ENCODE measurements at regions not wholly inside any gene's neighbourhood (a gene's known extent, or its start where the extent isn't known, plus 50 kb on each side); places are given as distances from the start of the nearest gene placed in this dataset.

DNA sequence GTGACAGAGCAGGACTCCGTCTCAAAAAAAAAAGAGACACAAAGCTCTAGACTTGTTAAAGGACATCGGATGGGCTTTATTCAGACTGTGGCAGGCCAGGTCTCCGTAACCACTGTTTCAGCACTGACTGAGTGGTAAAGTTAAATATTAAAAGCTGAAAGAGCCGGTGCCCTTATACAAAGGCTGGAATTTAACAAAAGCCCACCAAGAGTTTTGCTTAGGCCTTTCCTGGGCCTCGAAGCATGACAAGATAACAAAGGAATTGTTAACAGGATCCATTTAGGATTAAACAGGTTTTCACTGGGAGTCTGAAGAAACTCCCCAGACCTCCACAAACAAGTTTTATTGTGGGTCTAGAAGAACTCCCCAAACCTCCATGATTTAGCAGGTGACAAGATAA is 727.8 kb downstream of the TYW1 start:
- Mint-ChIP-seq H3K27me3 (peaks cover 22% of the 10 kb centered on the region), H3K9me3 (peaks cover 14% of the 10 kb centered on the region), H3K27ac (no peak overlapping the region), H3K4me3 (no peak overlapping the region), H3K36me3 (no peaks in the 10 kb centered on the region), H3K4me1 (ENCODE audit: unreplicated experiment) (no peaks in the 10 kb centered on the region)
- no peak for DNase-seq (ENCODE audit: extremely low spot score, unreplicated experiment)
- TF ChIP-seq, protein P1, sequence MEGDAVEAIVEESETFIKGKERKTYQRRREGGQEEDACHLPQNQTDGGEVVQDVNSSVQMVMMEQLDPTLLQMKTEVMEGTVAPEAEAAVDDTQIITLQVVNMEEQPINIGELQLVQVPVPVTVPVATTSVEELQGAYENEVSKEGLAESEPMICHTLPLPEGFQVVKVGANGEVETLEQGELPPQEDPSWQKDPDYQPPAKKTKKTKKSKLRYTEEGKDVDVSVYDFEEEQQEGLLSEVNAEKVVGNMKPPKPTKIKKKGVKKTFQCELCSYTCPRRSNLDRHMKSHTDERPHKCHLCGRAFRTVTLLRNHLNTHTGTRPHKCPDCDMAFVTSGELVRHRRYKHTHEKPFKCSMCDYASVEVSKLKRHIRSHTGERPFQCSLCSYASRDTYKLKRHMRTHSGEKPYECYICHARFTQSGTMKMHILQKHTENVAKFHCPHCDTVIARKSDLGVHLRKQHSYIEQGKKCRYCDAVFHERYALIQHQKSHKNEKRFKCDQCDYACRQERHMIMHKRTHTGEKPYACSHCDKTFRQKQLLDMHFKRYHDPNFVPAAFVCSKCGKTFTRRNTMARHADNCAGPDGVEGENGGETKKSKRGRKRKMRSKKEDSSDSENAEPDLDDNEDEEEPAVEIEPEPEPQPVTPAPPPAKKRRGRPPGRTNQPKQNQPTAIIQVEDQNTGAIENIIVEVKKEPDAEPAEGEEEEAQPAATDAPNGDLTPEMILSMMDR (conservative IDR thresholded peaks at IDR 0.05): no peak

DNA sequence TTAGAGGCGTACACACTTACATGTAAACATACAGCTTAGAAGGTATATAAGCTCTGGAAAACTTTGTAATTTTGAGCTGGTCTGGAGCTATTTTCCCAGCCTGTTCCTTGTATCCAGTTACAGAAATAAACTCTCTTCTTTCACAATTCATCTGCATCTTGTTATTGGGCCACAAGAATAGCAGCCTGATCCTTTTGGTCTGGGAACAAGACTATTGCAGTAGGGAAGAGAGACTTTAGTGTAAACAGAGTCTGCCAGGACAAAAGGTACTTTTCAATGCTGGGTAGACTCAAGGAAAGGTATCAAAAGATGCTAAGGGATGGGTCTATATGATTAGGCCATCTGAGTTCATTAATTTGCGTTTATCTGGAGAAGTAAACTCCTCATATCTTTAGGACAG is 728.3 kb downstream of the TYW1 start:
- no peaks in the 10 kb centered on the region for H3K36me3 Mint-ChIP-seq
- no peak for DNase-seq (ENCODE audit: extremely low spot score, unreplicated experiment)
- peaks cover 14% of the 10 kb centered on the region for H3K9me3 Mint-ChIP-seq
- H3K27ac Mint-ChIP-seq: no peak overlapping the region
- TF ChIP-seq, protein P1 (conservative IDR thresholded peaks at IDR 0.05): no peak
- H3K4me1 Mint-ChIP-seq (ENCODE audit: unreplicated experiment): no peaks in the 10 kb centered on the region
- H3K4me3 Mint-ChIP-seq: no peak overlapping the region
- H3K27me3 Mint-ChIP-seq: peaks cover 26% of the 10 kb centered on the region

DNA sequence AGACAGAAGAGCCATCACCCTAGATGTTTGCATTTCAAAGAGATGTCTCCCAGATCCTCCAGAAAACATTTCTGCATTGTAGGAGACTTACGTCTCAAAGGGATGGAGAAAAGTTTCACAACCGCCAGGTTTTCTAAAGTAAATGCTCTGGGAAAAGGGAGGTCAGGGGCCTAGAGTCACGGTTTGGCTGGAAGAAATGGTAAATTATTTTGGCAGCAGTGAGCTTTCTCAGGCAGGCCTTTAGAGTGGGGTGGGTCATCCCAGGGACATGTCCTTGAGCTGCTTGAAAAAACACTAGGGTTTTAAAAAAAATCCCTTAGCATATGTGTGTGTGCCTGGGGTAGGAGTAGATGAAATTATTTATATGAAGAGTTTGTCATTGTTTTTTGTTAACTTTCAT is 728.8 kb downstream of the TYW1 start:
- no peak for DNase-seq (ENCODE audit: extremely low spot score, unreplicated experiment)
- Mint-ChIP-seq H3K4me3 (no peak overlapping the region), H3K9me3 (peaks cover 14% of the 10 kb centered on the region), H3K36me3 (no peaks in the 10 kb centered on the region), H3K27me3 (peaks cover 27% of the 10 kb centered on the region), H3K4me1 (ENCODE audit: unreplicated experiment) (no peaks in the 10 kb centered on the region), H3K27ac (no peak overlapping the region)
- TF ChIP-seq, protein P1 (conservative IDR thresholded peaks at IDR 0.05): no peak

DNA sequence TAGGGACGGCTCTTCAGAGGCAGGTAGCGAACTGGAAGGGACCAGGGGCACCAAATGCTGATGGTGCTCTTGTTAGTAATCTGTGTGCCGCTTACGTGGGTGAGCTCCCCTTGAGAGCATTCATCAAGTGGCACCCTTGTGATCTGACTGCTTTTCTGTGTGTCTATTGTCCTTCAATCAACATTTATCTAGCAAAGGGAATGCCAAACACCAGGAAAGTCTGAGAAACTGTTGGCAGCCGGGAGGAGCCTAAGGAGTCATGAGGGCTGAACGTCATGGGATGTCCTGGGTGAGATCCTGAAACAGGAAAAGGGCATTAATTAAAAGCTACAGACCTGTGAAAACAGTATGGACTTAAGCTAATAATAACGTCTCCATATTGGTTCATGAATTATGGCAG is 733.1 kb downstream of the TYW1 start:
- no peak for DNase-seq (ENCODE audit: extremely low spot score, unreplicated experiment)
- Mint-ChIP-seq H3K27ac (no peak overlapping the region), H3K36me3 (no peaks in the 10 kb centered on the region), H3K9me3 (peaks cover 6% of the 10 kb centered on the region), H3K27me3 (peaks cover 29% of the 10 kb centered on the region), H3K4me1 (ENCODE audit: unreplicated experiment) (no peaks in the 10 kb centered on the region), H3K4me3 (no peak overlapping the region)
- TF ChIP-seq, protein P1 (conservative IDR thresholded peaks at IDR 0.05): no peak

DNA sequence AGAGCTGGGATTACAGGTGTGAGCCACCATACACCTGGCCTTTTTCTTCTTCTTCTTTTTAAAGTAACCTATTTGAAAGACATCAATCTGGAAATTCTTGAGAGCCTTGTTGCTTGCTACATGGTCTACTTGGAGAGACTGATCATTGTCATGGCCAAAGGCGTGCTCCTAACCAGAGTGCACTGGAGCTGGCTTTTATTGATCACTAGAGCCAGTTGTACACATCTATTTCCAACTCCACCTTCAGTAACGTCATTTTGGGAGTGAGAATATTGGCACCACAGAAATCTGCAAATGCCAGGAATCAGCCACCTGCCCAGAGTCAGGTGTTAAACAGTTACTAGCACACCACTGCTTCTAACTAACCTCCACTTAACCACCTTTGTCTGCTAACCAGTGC is 735.1 kb downstream of the TYW1 start:
- no peaks in the 10 kb centered on the region for H3K9me3 Mint-ChIP-seq
- H3K4me1 Mint-ChIP-seq (ENCODE audit: unreplicated experiment): no peaks in the 10 kb centered on the region
- H3K27me3 Mint-ChIP-seq: peaks cover 22% of the 10 kb centered on the region
- TF ChIP-seq, protein P1 (conservative IDR thresholded peaks at IDR 0.05): no peak
- H3K27ac Mint-ChIP-seq: no peak overlapping the region
- no peaks in the 10 kb centered on the region for H3K36me3 Mint-ChIP-seq
- no peak overlapping the region for H3K4me3 Mint-ChIP-seq
- DNase-seq (ENCODE audit: extremely low spot score, unreplicated experiment): no peak

DNA sequence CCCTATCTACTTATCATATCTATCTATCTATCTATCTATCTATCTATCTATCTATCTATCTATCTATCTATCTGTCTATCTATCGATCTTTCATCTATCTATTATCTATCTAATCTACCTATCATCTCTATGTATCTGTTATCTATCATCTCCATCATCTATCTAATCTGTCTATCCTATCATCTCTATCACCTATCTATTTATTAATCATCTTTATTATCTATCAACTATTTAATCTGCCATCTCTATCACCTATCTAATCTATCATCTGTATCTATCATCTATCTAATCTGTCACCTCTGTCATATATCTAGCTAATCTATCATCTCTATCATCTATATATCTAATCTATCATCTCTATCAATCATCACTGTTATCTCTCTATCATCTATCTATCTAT is 736.3 kb downstream of the TYW1 start:
- H3K27ac Mint-ChIP-seq: no peak overlapping the region
- H3K36me3 Mint-ChIP-seq: no peaks in the 10 kb centered on the region
- TF ChIP-seq, protein P1 (conservative IDR thresholded peaks at IDR 0.05): no peak
- no peak for DNase-seq (ENCODE audit: extremely low spot score, unreplicated experiment)
- peaks cover 22% of the 10 kb centered on the region for H3K27me3 Mint-ChIP-seq
- no peaks in the 10 kb centered on the region for H3K4me1 Mint-ChIP-seq (ENCODE audit: unreplicated experiment)
- H3K9me3 Mint-ChIP-seq: no peaks in the 10 kb centered on the region
- H3K4me3 Mint-ChIP-seq: no peak overlapping the region

Measured in type B pancreatic cell (in vitro differentiated cells).